IPS-20b (cell line): ENCODE measurements at regions not wholly inside any gene's neighbourhood (a gene's known extent, or its start where the extent isn't known, plus 50 kb on each side); places are given as distances from the start of the nearest gene placed in this dataset.

ENCODE experiments used
- H3K27ac ChIP-seq: one replicate; pipeline ENCODE4 v1.5.1; 2013; ENCODE audit warnings: low read length
- H3K27me3 ChIP-seq: 2 replicates; pipeline ENCODE4 v1.6.1; 2013; ENCODE audit warnings: mild to moderate bottlenecking, low read length, inconsistent platforms; ENCODE audit not compliant: insufficient read depth
- H3K36me3 ChIP-seq: 2 replicates; pipeline ENCODE4 v1.6.1; 2013; ENCODE audit warnings: low read depth, mild to moderate bottlenecking, inconsistent platforms, low read length, moderate library complexity; ENCODE audit not compliant: insufficient read depth
- H3K4me1 ChIP-seq: 2 replicates; pipeline ENCODE4 v1.6.1; 2013; ENCODE audit warnings: mild to moderate bottlenecking, control low read depth, inconsistent platforms, low read length, moderate library complexity; ENCODE audit not compliant: insufficient read depth
- H3K4me3 ChIP-seq: 2 replicates; pipeline ENCODE4 v1.5.1; 2013; ENCODE audit warnings: mild to moderate bottlenecking, low read length, inconsistent platforms
- H3K9ac ChIP-seq: 2 replicates; pipeline ENCODE4 v1.6.1; 2013; ENCODE audit warnings: low read depth, mild to moderate bottlenecking, inconsistent platforms, low read length, moderate library complexity
- H3K9me3 ChIP-seq: 2 replicates; pipeline ENCODE4 v1.6.1; 2013; ENCODE audit warnings: mild to moderate bottlenecking, low read depth, low read length, inconsistent platforms; ENCODE audit not compliant: insufficient read depth

DNA sequence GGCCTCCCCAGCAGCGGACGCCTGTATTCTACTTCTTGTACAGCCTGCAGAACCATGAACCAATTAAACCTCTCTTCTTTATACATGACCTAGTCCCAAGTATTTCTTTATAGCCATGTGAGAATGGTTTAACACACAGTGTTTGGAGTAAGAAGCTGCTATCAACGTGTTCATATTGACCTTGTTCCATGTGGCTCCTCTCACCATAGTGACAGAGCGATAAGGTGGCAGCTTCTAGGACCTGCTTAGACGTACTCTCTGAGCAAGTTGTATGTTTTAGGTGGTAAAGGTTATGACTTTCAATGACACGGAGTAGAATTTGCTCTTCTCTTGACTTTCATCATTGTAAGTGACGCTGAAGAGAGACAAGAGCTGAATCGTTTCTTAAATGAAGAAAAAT, 157.7 kb upstream of the SLCO3A1 start:
- Histone ChIP-seq H3K9ac (no peak overlapping the region), H3K4me1 (no peaks in the 10 kb centered on the region), H3K27ac (no peak overlapping the region), H3K27me3 (no peaks in the 10 kb centered on the region), H3K36me3 (no peaks in the 10 kb centered on the region), H3K9me3 (no peaks in the 10 kb centered on the region), H3K4me3 (no peak overlapping the region)

DNA sequence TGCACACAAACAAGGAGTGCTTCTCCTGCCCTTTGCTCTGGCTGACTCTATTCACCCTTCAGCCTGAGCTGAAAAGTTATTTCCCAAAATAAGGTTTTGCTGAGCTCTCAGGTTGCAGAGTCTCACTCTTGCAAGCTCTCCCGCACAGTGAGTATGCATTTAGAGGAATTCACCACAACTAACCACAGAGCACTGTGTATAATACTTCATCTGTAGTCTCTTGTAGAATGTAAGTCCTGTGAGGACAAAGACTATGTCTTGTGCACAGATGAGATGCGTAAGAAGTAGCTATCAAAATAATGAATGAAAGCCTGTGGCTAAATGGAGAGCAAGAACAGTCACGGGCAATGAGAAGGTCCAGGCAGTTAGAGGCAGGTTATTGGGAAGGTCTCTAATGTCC, 156.5 kb upstream of the SLCO3A1 start:
- Histone ChIP-seq H3K27me3 (no peaks in the 10 kb centered on the region), H3K27ac (no peak overlapping the region), H3K36me3 (no peaks in the 10 kb centered on the region)

DNA sequence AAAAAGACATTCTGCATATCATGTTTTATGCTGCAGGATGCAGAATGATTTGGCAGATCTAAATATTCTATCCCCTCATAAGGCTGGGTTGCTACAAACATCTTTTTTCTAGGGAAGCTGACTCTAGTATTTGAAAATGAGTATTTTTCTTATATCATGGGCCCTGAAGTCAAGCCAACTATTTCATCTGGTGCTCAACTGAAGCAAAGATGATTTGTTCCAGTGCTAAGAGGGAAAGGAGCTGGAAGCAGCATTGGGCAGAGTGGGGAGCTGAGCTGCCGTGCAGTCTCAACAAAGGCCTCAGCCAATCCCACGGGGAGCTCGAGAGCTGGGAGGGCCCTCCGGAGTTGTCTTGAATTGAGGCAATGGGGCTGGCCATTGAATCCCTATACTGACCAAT, 155.3 kb upstream of the SLCO3A1 start:
- no peaks in the 10 kb centered on the region for H3K27me3 ChIP-seq
- no peak overlapping the region for H3K9ac ChIP-seq
- H3K27ac ChIP-seq = no peak overlapping the region
- H3K9me3 ChIP-seq = no peaks in the 10 kb centered on the region
- no peaks in the 10 kb centered on the region for H3K36me3 ChIP-seq
- peaks cover 4% of the 10 kb centered on the region; the same call in 1 of the 2 replicates for H3K4me1 ChIP-seq
- no peak overlapping the region for H3K4me3 ChIP-seq

More for the DNA sequence above, 156.5 kb upstream of the SLCO3A1 start:
- no peaks in the 10 kb centered on the region for H3K9me3 ChIP-seq
- no peaks in the 10 kb centered on the region; the same call in 1 of the 2 replicates for H3K4me1 ChIP-seq
- no peak overlapping the region for H3K9ac ChIP-seq
- H3K4me3 ChIP-seq = no peak overlapping the region

DNA sequence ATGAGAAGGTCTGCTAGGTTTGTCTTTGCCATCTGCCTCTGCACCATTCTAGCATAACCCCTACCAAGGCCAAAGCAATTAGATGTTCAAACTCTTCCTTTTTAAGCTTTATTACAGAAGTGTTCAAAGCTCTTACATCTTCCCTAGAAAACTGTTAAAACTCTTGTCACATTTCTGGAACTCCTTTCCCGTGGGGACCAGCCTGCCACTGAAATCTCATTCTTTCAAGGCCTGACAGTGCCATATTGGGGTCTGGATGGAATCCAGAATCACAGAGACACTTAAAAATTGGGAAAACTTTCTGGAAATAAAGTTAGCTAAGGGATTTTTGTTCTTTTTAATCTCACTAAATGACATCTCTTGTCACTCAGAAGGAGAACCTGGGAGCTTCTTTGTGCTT, 153.8 kb upstream of the SLCO3A1 start:
- H3K36me3 ChIP-seq = no peaks in the 10 kb centered on the region
- no peaks in the 10 kb centered on the region for H3K27me3 ChIP-seq
- H3K27ac ChIP-seq = no peak overlapping the region

GRCh38 chr15:91703274-91703673, 150.2 kb upstream of the SLCO3A1 start:
- Histone ChIP-seq H3K27ac (no peak overlapping the region), H3K9ac (no peak overlapping the region), H3K4me1 (peaks cover 4% of the 10 kb centered on the region; the same call in 1 of the 2 replicates), H3K27me3 (no peaks in the 10 kb centered on the region), H3K36me3 (no peaks in the 10 kb centered on the region), H3K9me3 (no peaks in the 10 kb centered on the region), H3K4me3 (no peak overlapping the region)

More for the DNA sequence above, 153.8 kb upstream of the SLCO3A1 start:
- Histone ChIP-seq H3K4me1 (peaks cover 4% of the 10 kb centered on the region; the same call in 1 of the 2 replicates), H3K9me3 (no peaks in the 10 kb centered on the region), H3K9ac (no peak overlapping the region), H3K4me3 (no peak overlapping the region)

- H3K9ac ChIP-seq = no peak overlapping the region
- H3K4me1 ChIP-seq = peaks cover 4% of the 10 kb centered on the region; the same call in 1 of the 2 replicates
- H3K27ac ChIP-seq = no peak overlapping the region
- H3K27me3 ChIP-seq = no peaks in the 10 kb centered on the region
- no peak overlapping the region for H3K4me3 ChIP-seq
- no peaks in the 10 kb centered on the region for H3K36me3 ChIP-seq
- H3K9me3 ChIP-seq = no peaks in the 10 kb centered on the region
Measured at GRCh38 chr15:91704343-91704742, 149.2 kb upstream of the SLCO3A1 start.

GRCh38 chr15:91706322-91707032, 147.0 kb upstream of the SLCO3A1 start:
- Histone ChIP-seq H3K4me3 (no peak overlapping the region), H3K36me3 (no peaks in the 10 kb centered on the region), H3K9ac (no peak overlapping the region), H3K4me1 (peaks cover 4% of the 10 kb centered on the region; the same call in 1 of the 2 replicates), H3K27ac (no peak overlapping the region), H3K27me3 (no peaks in the 10 kb centered on the region), H3K9me3 (no peaks in the 10 kb centered on the region)

DNA sequence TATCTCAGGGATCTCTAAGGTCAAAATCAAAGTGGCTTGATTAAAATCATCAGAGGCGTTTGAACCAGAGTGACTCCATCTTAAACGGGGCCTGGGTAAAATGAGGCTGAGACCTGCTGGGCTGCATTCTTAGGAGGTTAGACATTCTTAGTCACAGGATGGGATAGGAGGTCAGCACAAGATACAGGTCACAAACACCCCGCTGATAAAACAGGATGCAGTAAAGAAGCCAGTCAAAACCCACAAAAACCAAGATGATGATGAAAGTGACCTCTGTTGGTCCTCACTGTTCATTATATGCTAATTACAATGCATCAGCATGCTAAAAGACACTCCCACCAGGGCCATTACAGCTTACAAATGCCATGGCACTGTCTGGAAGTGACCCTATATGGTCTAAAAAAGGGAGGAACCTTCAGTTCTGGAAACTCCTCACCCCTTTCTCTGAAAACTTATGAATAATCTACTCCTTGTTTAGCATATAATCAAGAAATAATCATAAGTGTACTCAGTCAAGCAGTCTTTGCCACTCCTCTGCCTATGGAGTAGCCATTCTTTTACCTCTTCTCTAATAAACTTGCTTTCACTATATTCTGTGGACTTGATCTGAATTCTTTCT, 143.3 kb upstream of the SLCO3A1 start:
- H3K9me3 ChIP-seq = no peaks in the 10 kb centered on the region
- H3K4me3 ChIP-seq = no peak overlapping the region
- H3K27me3 ChIP-seq = no peaks in the 10 kb centered on the region
- H3K9ac ChIP-seq = no peak overlapping the region
- no peaks in the 10 kb centered on the region for H3K4me1 ChIP-seq
- no peak overlapping the region for H3K27ac ChIP-seq
- H3K36me3 ChIP-seq = no peaks in the 10 kb centered on the region

DNA sequence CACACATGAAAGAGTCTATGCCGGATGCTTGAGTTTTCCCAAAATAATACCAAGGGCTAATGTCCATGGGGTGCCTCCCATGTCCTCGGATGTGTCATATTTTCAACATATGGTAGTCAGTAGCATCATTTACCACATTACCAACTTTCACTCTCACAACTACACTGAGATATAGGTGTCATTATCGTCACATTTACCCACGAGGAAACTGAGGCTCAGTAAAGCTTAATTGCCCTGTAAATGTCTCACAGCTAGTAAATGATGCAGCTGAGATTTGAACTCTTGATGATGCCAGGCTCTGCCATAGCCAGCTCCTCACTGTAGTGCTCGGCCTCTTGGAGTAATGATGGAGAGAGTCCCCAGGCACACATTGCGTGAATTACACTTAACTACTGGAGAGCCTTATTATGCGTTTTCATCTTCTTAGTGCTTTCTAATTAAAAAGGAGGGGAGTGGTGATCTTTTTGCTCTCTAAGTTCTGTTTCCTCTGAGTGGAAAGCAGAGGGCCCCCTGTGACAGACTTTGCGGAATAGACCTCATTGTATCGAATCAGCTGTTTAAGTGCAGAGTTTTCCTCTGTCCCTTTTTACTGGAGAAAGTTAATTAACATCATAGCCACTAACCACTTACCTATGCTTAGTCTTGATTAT, 142.0 kb upstream of the SLCO3A1 start:
- H3K9ac ChIP-seq = no peak overlapping the region

GRCh38 chr15:91712286-91712685, 141.2 kb upstream of the SLCO3A1 start:
- no peaks in the 10 kb centered on the region for H3K27me3 ChIP-seq
- H3K4me1 ChIP-seq = no peaks in the 10 kb centered on the region
- H3K27ac ChIP-seq = no peak overlapping the region
- H3K9me3 ChIP-seq = no peaks in the 10 kb centered on the region
- H3K4me3 ChIP-seq = no peak overlapping the region
- no peak overlapping the region for H3K9ac ChIP-seq
- H3K36me3 ChIP-seq = no peaks in the 10 kb centered on the region

More for the DNA sequence above, 142.0 kb upstream of the SLCO3A1 start:
- H3K36me3 ChIP-seq = no peaks in the 10 kb centered on the region
- H3K4me1 ChIP-seq = no peaks in the 10 kb centered on the region
- H3K9me3 ChIP-seq = no peaks in the 10 kb centered on the region
- H3K27me3 ChIP-seq = no peaks in the 10 kb centered on the region
- no peak overlapping the region for H3K4me3 ChIP-seq
- H3K27ac ChIP-seq = no peak overlapping the region

DNA sequence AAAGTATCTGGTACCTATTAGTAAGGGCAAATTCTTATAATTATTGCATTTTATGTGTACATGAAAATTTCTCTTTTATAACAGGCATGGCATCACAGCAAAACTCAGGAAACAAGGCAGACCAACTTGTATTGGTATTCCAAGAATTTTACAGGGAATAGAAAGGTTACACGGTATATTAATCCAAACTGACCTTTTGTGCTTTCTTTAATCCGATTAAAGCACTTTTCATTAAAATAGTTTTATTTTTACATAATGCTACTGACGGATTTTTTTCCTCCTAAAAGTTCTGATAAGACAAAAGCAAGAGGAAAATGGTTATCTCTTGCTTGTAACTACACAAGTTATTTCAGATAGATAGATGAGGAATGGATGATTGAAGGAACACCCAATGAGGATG, 137.0 kb upstream of the SLCO3A1 start:
- Histone ChIP-seq H3K27me3 (no peaks in the 10 kb centered on the region), H3K4me3 (no peak overlapping the region), H3K36me3 (no peaks in the 10 kb centered on the region), H3K27ac (no peak overlapping the region), H3K9me3 (no peaks in the 10 kb centered on the region), H3K9ac (no peak overlapping the region), H3K4me1 (no peaks in the 10 kb centered on the region)

- H3K27me3 ChIP-seq = no peaks in the 10 kb centered on the region
- no peaks in the 10 kb centered on the region for H3K9me3 ChIP-seq
- H3K4me3 ChIP-seq = no peak overlapping the region
- no peaks in the 10 kb centered on the region for H3K4me1 ChIP-seq
- no peaks in the 10 kb centered on the region for H3K36me3 ChIP-seq
- no peak overlapping the region for H3K9ac ChIP-seq
- no peak overlapping the region for H3K27ac ChIP-seq
Measured at GRCh38 chr15:91717811-91718210, 135.7 kb upstream of the SLCO3A1 start.
